SK-N-SH treated with all-trans-retinoic acid at 6 μM for 48 hours (cell line): ENCODE measurements at regions not wholly inside any gene's neighbourhood (a gene's known extent, or its start where the extent isn't known, plus 50 kb on each side); places are given as distances from the start of the nearest gene placed in this dataset.
"Not testable (repeated sequence)": the region's sequence is repeated elsewhere in the genome, so short reads cannot be mapped to it uniquely, and the experiment has no call there.

Experiments
- ATAC-seq: fragments of 200-7000 bp; cut with Tn5 transposase; 3 replicates; pipeline ENCODE4 v1.9.1; 2020; ENCODE audit warnings: mild to moderate bottlenecking, moderate library complexity
- ARNTL ChIP-seq: fragments of 450-650 bp; formaldehyde crosslinking; IDR thresholded peaks from 2 replicates; pipeline ENCODE4 v1.5.0; 2020; ENCODE audit warnings: low read depth, mild to moderate bottlenecking, moderate library complexity, borderline replicate concordance
- BACH2 ChIP-seq: fragments of 250-450 bp; sonication (Bioruptor Pico); IDR thresholded peaks from 2 replicates; pipeline ENCODE4 v1.9.0; 2021; ENCODE audit warnings: mild to moderate bottlenecking, borderline replicate concordance
- CSDC2 ChIP-seq: fragments of 250-450 bp; sonication (Bioruptor Pico); IDR thresholded peaks from 2 replicates; pipeline ENCODE4 v1.5.0; 2020; ENCODE audit warnings: mild to moderate bottlenecking, moderate library complexity
- ESRRG ChIP-seq: fragments of 250-450 bp; sonication (Bioruptor Pico); IDR thresholded peaks from 2 replicates; pipeline ENCODE4 v1.6.1; 2021; ENCODE audit warnings: mild to moderate bottlenecking
- GLIS3 ChIP-seq: fragments of 250-450 bp; sonication (Bioruptor Pico); IDR thresholded peaks from 2 replicates; pipeline ENCODE4 v1.5.0; 2020; ENCODE audit warnings: mild to moderate bottlenecking, moderate library complexity
- ISL1 ChIP-seq: fragments of 250-450 bp; sonication (Bioruptor Pico); IDR thresholded peaks from 2 replicates; pipeline ENCODE4 v2.1.2; 2022; ENCODE audit warnings: mild to moderate bottlenecking, moderate library complexity
- OSR1 ChIP-seq: fragments of 250-450 bp; sonication (Bioruptor Pico); IDR thresholded peaks from 2 replicates; pipeline ENCODE4 v1.8.0; 2022; ENCODE audit warnings: moderate library complexity, mild to moderate bottlenecking, inconsistent platforms
- PPARA ChIP-seq: fragments of 250-450 bp; sonication (Bioruptor Pico); IDR thresholded peaks from 2 replicates; pipeline ENCODE4 v1.5.0; 2020; ENCODE audit warnings: mild to moderate bottlenecking, borderline replicate concordance
- RARB ChIP-seq: fragments of 250-450 bp; sonication (Bioruptor Pico); IDR thresholded peaks from 2 replicates; pipeline ENCODE4 v1.8.0; 2021; ENCODE audit warnings: mild to moderate bottlenecking, moderate library complexity
- SNAI2 ChIP-seq: fragments of 250-450 bp; sonication (Bioruptor Pico); IDR thresholded peaks from 2 replicates; pipeline ENCODE4 v1.5.0; 2020; ENCODE audit warnings: mild to moderate bottlenecking, moderate library complexity
- TOX ChIP-seq: fragments of 250-450 bp; sonication (Bioruptor Pico); IDR thresholded peaks from 2 replicates; pipeline ENCODE4 v1.8.0; 2021; ENCODE audit warnings: mild to moderate bottlenecking, moderate library complexity, borderline replicate concordance
- ZC3H10 ChIP-seq: fragments of 250-450 bp; sonication (Bioruptor Pico); IDR thresholded peaks from 2 replicates; pipeline ENCODE4 v1.5.1; 2021; ENCODE audit warnings: mild to moderate bottlenecking, moderate library complexity
- ZFP3 ChIP-seq: fragments of 250-450 bp; sonication (Bioruptor Pico); IDR thresholded peaks from 2 replicates; pipeline ENCODE4 v1.5.0; 2020; ENCODE audit warnings: mild to moderate bottlenecking, moderate library complexity
- ZFP30 ChIP-seq: fragments of 450-650 bp; formaldehyde crosslinking; IDR thresholded peaks from 2 replicates; pipeline ENCODE4 v1.5.0; 2022; ENCODE audit warnings: mild to moderate bottlenecking, moderate library complexity
- ZNF565 ChIP-seq: fragments of 450-650 bp; formaldehyde crosslinking; conservative IDR thresholded peaks from 2 replicates; pipeline ENCODE4 v1.5.0; 2020; ENCODE audit warnings: low read depth, mild to moderate bottlenecking, moderate library complexity
- ZNF70 ChIP-seq: fragments of 450-650 bp; formaldehyde crosslinking; IDR thresholded peaks from 2 replicates; pipeline ENCODE4 v1.5.0; 2020; ENCODE audit warnings: mild to moderate bottlenecking, moderate library complexity
- ZNF8 ChIP-seq: fragments of 450-650 bp; formaldehyde crosslinking; IDR thresholded peaks from 2 replicates; pipeline ENCODE4 v1.5.0; 2020; ENCODE audit warnings: mild to moderate bottlenecking, moderate library complexity
- TF ChIP-seq, protein P1 (sequence below): fragments of 250-450 bp; sonication (Bioruptor Pico); IDR thresholded peaks from 2 replicates; pipeline ENCODE4 v1.8.0; 2020; ENCODE audit warnings: mild to moderate bottlenecking, moderate library complexity, borderline replicate concordance
- TF ChIP-seq, protein P2 (sequence below): fragments of 250-450 bp; sonication (Bioruptor Pico); IDR thresholded peaks from 2 replicates; pipeline ENCODE4 v1.8.0; 2021; ENCODE audit warnings: low read depth, mild to moderate bottlenecking, moderate library complexity, borderline replicate concordance
- TF ChIP-seq, protein P3 (sequence below): fragments of 250-450 bp; sonication (Bioruptor Pico); IDR thresholded peaks from 2 replicates; pipeline ENCODE4 v1.5.1; 2020; ENCODE audit warnings: low read depth, mild to moderate bottlenecking, moderate library complexity
- TF ChIP-seq, protein P4 (sequence below): fragments of 250-450 bp; sonication (Bioruptor Pico); IDR thresholded peaks from 2 replicates; pipeline ENCODE4 v1.5.1; 2021; ENCODE audit warnings: mild to moderate bottlenecking, moderate library complexity
- TF ChIP-seq, protein P5 (sequence below): fragments of 250-450 bp; sonication (Bioruptor Pico); IDR thresholded peaks from 2 replicates; pipeline ENCODE4 v1.5.0; 2020; ENCODE audit warnings: mild to moderate bottlenecking, moderate library complexity

DNA sequence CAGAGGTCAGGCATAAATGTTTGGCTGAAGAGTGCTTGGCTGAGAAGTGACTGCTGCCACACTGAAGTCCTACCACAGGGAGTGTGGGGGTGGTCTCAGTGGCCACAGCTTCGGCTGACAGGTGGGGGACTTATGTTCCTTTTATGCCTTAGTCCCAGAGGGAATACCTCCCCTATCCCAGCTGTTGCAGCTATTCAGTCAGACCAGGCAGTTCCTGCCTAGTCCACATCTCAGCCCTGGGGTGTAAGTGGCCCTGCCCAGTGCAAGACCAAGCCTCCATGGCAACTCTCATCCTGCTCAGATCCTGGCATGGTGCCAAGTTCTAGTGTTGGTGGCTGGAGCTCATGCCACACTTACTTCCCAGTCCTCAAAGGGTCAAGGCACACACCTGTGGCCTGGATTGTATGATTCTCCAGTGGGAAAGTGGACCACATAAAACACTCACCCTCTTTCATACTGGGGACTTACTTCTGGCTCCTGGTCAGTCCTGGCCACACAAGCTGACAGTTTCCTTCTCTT lies 161.3 kb upstream of the CAND1 start:
- TF ChIP-seq ZNF8 (CRISPR knock-in tag), result no peak
- no peak for TF ChIP-seq PPARA (CRISPR knock-in tag)
- TF ChIP-seq ZFP3 (CRISPR knock-in tag), result no peak
- no peak for TF ChIP-seq BACH2 (CRISPR knock-in tag)
- TF ChIP-seq ZC3H10, result no peak
- TF ChIP-seq, protein P1, sequence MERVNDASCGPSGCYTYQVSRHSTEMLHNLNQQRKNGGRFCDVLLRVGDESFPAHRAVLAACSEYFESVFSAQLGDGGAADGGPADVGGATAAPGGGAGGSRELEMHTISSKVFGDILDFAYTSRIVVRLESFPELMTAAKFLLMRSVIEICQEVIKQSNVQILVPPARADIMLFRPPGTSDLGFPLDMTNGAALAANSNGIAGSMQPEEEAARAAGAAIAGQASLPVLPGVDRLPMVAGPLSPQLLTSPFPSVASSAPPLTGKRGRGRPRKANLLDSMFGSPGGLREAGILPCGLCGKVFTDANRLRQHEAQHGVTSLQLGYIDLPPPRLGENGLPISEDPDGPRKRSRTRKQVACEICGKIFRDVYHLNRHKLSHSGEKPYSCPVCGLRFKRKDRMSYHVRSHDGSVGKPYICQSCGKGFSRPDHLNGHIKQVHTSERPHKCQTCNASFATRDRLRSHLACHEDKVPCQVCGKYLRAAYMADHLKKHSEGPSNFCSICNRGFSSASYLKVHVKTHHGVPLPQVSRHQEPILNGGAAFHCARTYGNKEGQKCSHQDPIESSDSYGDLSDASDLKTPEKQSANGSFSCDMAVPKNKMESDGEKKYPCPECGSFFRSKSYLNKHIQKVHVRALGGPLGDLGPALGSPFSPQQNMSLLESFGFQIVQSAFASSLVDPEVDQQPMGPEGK (CRISPR knock-in tag), result no peak
- TF ChIP-seq SNAI2 (CRISPR knock-in tag), result no peak
- TF ChIP-seq, protein P2, sequence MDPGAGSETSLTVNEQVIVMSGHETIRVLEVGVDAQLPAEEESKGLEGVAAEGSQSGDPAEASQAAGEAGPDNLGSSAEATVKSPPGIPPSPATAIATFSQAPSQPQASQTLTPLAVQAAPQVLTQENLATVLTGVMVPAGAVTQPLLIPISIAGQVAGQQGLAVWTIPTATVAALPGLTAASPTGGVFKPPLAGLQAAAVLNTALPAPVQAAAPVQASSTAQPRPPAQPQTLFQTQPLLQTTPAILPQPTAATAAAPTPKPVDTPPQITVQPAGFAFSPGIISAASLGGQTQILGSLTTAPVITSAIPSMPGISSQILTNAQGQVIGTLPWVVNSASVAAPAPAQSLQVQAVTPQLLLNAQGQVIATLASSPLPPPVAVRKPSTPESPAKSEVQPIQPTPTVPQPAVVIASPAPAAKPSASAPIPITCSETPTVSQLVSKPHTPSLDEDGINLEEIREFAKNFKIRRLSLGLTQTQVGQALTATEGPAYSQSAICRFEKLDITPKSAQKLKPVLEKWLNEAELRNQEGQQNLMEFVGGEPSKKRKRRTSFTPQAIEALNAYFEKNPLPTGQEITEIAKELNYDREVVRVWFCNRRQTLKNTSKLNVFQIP (CRISPR knock-in tag), result no peak
- no peak for TF ChIP-seq ZNF565 (CRISPR knock-in tag)
- no peak for TF ChIP-seq GLIS3 (CRISPR knock-in tag)
- no peak for TF ChIP-seq ZNF70 (CRISPR knock-in tag)
- TF ChIP-seq OSR1 (CRISPR knock-in tag), result no peak
- TF ChIP-seq, protein P3, sequence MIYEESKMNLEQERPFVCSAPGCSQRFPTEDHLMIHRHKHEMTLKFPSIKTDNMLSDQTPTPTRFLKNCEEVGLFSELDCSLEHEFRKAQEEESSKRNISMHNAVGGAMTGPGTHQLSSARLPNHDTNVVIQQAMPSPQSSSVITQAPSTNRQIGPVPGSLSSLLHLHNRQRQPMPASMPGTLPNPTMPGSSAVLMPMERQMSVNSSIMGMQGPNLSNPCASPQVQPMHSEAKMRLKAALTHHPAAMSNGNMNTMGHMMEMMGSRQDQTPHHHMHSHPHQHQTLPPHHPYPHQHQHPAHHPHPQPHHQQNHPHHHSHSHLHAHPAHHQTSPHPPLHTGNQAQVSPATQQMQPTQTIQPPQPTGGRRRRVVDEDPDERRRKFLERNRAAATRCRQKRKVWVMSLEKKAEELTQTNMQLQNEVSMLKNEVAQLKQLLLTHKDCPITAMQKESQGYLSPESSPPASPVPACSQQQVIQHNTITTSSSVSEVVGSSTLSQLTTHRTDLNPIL, result no peak
- no peak for TF ChIP-seq CSDC2 (CRISPR knock-in tag)
- no peak for ATAC-seq

DNA sequence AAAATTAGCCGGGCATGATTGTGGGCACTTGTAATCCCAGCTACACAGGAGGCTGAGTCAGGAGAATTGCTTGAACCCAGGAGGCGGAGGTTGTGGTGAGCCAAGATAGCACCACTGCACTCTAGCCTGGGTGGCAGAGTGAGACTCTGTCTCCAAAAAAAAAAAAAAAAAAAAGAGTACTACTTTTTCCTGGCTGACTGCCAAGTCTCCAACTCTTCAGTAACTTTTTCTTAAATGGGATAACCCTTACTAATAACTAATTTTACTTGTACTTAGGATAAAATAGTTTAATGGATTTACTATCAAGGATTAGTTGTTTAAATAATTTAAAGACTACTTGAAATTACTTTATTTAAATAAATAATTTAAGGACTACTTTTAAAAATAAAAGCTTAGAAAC lies 158.8 kb upstream of the CAND1 start:
- ATAC-seq, result not testable (repeated sequence)

DNA sequence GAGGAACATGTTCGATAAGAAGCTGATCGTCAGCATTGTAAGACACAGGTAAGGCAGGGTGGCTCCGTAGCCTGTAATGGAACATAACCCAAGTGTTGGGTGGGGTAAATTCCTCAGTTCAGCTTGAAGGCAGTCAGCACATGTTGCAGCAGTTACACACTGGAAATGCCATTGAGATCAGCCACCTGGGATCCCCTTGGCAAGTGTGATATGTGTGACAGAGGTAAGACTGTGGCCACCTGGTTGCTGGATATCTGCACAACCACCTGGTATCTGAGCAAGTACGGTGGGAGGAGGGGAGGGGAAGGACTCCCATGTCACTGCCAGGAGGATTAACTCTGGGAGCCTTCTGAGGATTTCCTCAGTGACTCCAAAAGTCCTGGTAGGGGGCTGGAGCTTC lies 158.0 kb upstream of the CAND1 start:
- TF ChIP-seq ZFP30 (no peak), RARB (CRISPR knock-in tag) (no peak), ARNTL (CRISPR knock-in tag) (no peak), ISL1 (CRISPR knock-in tag) (no peak), ESRRG (CRISPR knock-in tag) (no peak), ZFP3 (CRISPR knock-in tag) (no peak), ZNF70 (CRISPR knock-in tag) (no peak), TOX (CRISPR knock-in tag) (no peak), CSDC2 (CRISPR knock-in tag) (no peak), BACH2 (CRISPR knock-in tag) (no peak), ZNF8 (CRISPR knock-in tag) (no peak)
- TF ChIP-seq, protein P4, sequence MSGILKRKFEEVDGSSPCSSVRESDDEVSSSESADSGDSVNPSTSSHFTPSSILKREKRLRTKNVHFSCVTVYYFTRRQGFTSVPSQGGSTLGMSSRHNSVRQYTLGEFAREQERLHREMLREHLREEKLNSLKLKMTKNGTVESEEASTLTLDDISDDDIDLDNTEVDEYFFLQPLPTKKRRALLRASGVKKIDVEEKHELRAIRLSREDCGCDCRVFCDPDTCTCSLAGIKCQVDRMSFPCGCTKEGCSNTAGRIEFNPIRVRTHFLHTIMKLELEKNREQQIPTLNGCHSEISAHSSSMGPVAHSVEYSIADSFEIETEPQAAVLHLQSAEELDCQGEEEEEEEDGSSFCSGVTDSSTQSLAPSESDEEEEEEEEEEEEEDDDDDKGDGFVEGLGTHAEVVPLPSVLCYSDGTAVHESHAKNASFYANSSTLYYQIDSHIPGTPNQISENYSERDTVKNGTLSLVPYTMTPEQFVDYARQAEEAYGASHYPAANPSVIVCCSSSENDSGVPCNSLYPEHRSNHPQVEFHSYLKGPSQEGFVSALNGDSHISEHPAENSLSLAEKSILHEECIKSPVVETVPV (CRISPR knock-in tag), result no peak
- TF ChIP-seq, protein P1 (CRISPR knock-in tag), result no peak
- TF ChIP-seq, protein P5, sequence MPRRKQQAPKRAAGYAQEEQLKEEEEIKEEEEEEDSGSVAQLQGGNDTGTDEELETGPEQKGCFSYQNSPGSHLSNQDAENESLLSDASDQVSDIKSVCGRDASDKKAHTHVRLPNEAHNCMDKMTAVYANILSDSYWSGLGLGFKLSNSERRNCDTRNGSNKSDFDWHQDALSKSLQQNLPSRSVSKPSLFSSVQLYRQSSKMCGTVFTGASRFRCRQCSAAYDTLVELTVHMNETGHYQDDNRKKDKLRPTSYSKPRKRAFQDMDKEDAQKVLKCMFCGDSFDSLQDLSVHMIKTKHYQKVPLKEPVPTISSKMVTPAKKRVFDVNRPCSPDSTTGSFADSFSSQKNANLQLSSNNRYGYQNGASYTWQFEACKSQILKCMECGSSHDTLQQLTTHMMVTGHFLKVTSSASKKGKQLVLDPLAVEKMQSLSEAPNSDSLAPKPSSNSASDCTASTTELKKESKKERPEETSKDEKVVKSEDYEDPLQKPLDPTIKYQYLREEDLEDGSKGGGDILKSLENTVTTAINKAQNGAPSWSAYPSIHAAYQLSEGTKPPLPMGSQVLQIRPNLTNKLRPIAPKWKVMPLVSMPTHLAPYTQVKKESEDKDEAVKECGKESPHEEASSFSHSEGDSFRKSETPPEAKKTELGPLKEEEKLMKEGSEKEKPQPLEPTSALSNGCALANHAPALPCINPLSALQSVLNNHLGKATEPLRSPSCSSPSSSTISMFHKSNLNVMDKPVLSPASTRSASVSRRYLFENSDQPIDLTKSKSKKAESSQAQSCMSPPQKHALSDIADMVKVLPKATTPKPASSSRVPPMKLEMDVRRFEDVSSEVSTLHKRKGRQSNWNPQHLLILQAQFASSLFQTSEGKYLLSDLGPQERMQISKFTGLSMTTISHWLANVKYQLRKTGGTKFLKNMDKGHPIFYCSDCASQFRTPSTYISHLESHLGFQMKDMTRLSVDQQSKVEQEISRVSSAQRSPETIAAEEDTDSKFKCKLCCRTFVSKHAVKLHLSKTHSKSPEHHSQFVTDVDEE (CRISPR knock-in tag), result no peak
- ATAC-seq, result no peak
